OCI-LY7 (cell line): ENCODE measurements at regions not wholly inside any gene's neighbourhood (a gene's known extent, or its start where the extent isn't known, plus 50 kb on each side); places are given as distances from the start of the nearest gene placed in this dataset.
"Not testable (repeated sequence)": the region's sequence is repeated elsewhere in the genome, so short reads cannot be mapped to it uniquely, and the experiment has no call there.

Source experiments
- BruUV-seq: library from RNA; stranded (reverse); fragments of 400-500 nt; replicated peaks from 2 replicates; lab custom pipeline; 2021; lab: Mats Ljungman, UMichigan
- CTCF ChIA-PET: fragments of 300-600 bp; sonication (Branson Sonifier 250); formaldehyde crosslinking; loops from one replicate; lab custom pipeline; 2022; ENCODE audit warnings: antibody characterized with exemption; ENCODE audit not compliant: unreplicated experiment; lab: Charles Lee
- POLR2A ChIA-PET: fragments of 300-600 bp; sonication (Branson Sonifier 250); formaldehyde crosslinking; loops from one replicate; lab custom pipeline; 2022; ENCODE audit warnings: antibody characterized with exemption; lab: Charles Lee
- DNase-seq: peaks from one replicate; pipeline ENCODE4 v3.0.0-alpha.2; 2015; ENCODE audit warnings: low spot score
- H2AFZ ChIP-seq: fragments of 200-600 bp; sonication (generic), shearing (Covaris generic); 2 replicates; pipeline ENCODE4 v1.6.1; 2014; ENCODE audit warnings: mild to moderate bottlenecking, antibody characterized with exemption, low read length, moderate library complexity
- H3K27ac ChIP-seq: fragments of 200-600 bp; sonication (generic); 2 replicates; pipeline ENCODE4 v1.5.1; 2014; ENCODE audit warnings: mixed run types, low read depth, mild to moderate bottlenecking, moderate library complexity, low read length, inconsistent platforms; ENCODE audit not compliant: poor library complexity, severe bottlenecking
- H3K36me3 ChIP-seq: fragments of 200-600 bp; sonication (generic); 2 replicates; pipeline ENCODE4 v1.6.1; 2014; ENCODE audit warnings: mild to moderate bottlenecking, antibody characterized with exemption, low read length, moderate library complexity, mixed read lengths; ENCODE audit not compliant: insufficient read depth
- H3K4me1 ChIP-seq: fragments of 200-600 bp; sonication (generic); 2 replicates; pipeline ENCODE4 v1.5.1; 2014; ENCODE audit warnings: mild to moderate bottlenecking, low read length; ENCODE audit not compliant: insufficient read depth, poor library complexity, severe bottlenecking
- H3K4me2 ChIP-seq: fragments of 200-600 bp; sonication (generic); 2 replicates; pipeline ENCODE4 v1.6.1; 2014; ENCODE audit warnings: mild to moderate bottlenecking, low read length
- H3K4me3 ChIP-seq: fragments of 200-600 bp; sonication (generic); 2 replicates; pipeline ENCODE4 v1.5.1; 2014; ENCODE audit warnings: mild to moderate bottlenecking, low read depth, low read length; ENCODE audit not compliant: poor library complexity, severe bottlenecking
- H3K79me2 ChIP-seq: fragments of 200-600 bp; sonication (generic); 2 replicates; pipeline ENCODE4 v1.6.1; 2016; ENCODE audit warnings: low read depth, mild to moderate bottlenecking, low read length, moderate library complexity, mixed read lengths; ENCODE audit not compliant: insufficient read depth
- H3K9me2 ChIP-seq: fragments of 200-600 bp; sonication (generic); 2 replicates; pipeline ENCODE4 v1.6.1; 2016; ENCODE audit warnings: mild to moderate bottlenecking, low read length, mixed read lengths; ENCODE audit not compliant: insufficient read depth
- H3K9me3 ChIP-seq: fragments of 200-600 bp; sonication (generic); 2 replicates; pipeline ENCODE4 v1.6.1; 2014; ENCODE audit warnings: mild to moderate bottlenecking, mixed run types, low read length, mixed read lengths
- H4K20me1 ChIP-seq: fragments of 200-600 bp; sonication (generic); 2 replicates; pipeline ENCODE4 v1.6.1; 2014; ENCODE audit warnings: mild to moderate bottlenecking, antibody characterized with exemption, low read length, moderate library complexity, mixed read lengths; ENCODE audit not compliant: insufficient read depth
- EZH2phosphoT487 ChIP-seq: fragments of 200-600 bp; sonication (generic); IDR thresholded peaks from 2 replicates; pipeline ENCODE4 v1.6.1; 2018; ENCODE audit warnings: low read depth, borderline replicate concordance, mild to moderate bottlenecking, mixed run types, antibody characterized with exemption, low read length, moderate library complexity, mixed read lengths
- intact Hi-C: fragments of 100-400 bp; cut with micrococcal nuclease; formaldehyde crosslinking; loops from one replicate; pipeline ENCODE4 v1.10.0; 2022; ENCODE audit not compliant: unreplicated experiment
- TF ChIP-seq, protein P1 (sequence below): fragments of 200-600 bp; sonication (generic); conservative IDR thresholded peaks from 2 replicates; pipeline ENCODE4 v1.5.1; 2014; ENCODE audit warnings: mild to moderate bottlenecking, antibody characterized with exemption, low read length, moderate library complexity, mixed read lengths

DNA sequence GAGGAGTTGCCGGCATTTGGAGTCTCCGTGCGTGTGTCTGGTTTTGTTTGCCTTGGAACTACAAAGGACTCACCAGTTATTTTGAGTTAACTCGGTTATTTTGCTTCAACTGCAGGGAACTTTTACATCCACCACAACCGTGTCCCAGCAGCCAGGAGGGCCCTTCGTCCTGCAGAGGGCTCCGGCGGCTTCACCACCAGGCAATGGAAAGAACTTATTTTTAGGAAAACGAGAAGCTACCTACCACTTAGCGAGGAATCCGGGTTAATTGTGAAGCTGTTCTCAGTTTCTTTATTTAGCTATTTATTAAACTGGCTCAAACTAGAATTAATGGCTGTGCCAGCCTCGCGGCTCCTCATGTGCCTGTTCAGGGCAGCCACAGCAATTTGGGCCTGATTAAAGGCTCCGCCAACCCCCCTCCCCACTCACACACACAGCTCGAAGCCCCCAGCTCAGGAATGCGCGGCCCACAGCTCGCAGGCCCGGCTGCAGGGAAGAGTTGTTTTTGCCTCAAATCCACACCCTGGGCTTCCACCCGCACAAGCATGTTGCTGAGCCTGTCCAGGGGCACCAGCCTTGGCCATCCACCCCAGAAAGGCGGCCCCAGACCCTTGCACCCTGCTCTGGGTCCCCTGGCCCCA is 55.9 kb upstream of the FGF3 start:
- no TSS peak for BruUV-seq
- CTCF ChIA-PET = no interaction called here
- intact Hi-C loops = no loop called here
- no peak overlapping the region for H3K27ac ChIP-seq
- H4K20me1 ChIP-seq = no peaks in the 10 kb centered on the region
- H3K36me3 ChIP-seq = no peaks in the 10 kb centered on the region
- TF ChIP-seq EZH2phosphoT487 = no peak
- TF ChIP-seq, protein P1, sequence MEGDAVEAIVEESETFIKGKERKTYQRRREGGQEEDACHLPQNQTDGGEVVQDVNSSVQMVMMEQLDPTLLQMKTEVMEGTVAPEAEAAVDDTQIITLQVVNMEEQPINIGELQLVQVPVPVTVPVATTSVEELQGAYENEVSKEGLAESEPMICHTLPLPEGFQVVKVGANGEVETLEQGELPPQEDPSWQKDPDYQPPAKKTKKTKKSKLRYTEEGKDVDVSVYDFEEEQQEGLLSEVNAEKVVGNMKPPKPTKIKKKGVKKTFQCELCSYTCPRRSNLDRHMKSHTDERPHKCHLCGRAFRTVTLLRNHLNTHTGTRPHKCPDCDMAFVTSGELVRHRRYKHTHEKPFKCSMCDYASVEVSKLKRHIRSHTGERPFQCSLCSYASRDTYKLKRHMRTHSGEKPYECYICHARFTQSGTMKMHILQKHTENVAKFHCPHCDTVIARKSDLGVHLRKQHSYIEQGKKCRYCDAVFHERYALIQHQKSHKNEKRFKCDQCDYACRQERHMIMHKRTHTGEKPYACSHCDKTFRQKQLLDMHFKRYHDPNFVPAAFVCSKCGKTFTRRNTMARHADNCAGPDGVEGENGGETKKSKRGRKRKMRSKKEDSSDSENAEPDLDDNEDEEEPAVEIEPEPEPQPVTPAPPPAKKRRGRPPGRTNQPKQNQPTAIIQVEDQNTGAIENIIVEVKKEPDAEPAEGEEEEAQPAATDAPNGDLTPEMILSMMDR = no peak
- H3K9me3 ChIP-seq = no peaks in the 10 kb centered on the region
- DNase-seq = no peak
- no peak overlapping the region for H3K4me3 ChIP-seq
- H3K79me2 ChIP-seq = no peaks in the 10 kb centered on the region
- no peaks in the 10 kb centered on the region for H3K4me1 ChIP-seq
- no peaks in the 10 kb centered on the region for H3K9me2 ChIP-seq
- H3K4me2 ChIP-seq = no peak overlapping the region
- POLR2A ChIA-PET = no interaction called here
- no peak overlapping the region for H2AFZ ChIP-seq

DNA sequence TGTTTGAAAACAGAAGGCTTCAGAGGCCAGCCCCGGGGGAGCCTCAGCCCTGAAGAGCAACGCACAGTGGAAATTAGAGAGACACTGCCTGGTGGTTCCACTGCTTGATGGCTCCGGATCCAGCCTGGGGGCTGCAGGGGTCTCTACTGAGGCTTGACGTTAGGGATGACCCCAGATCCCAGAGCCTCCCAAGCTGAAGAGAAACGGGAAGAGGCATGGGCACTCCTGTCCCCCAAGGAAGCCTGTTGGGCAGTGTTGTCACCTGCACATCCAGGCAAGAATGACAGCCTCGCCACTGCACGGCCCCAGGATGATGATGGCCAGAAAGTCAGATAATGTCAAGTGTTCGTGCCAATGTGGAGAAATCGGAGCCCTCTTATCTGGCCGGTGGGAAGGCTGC is 56.8 kb upstream of the FGF3 start:
- Histone ChIP-seq H2AFZ (no peak overlapping the region), H3K9me2 (no peaks in the 10 kb centered on the region), H3K4me1 (no peaks in the 10 kb centered on the region), H3K79me2 (no peaks in the 10 kb centered on the region), H3K27ac (no peak overlapping the region), H3K4me3 (no peak overlapping the region), H4K20me1 (no peaks in the 10 kb centered on the region), H3K4me2 (no peak overlapping the region), H3K36me3 (no peaks in the 10 kb centered on the region), H3K9me3 (no peaks in the 10 kb centered on the region)
- DNase-seq = no peak
- TF ChIP-seq, protein P1 = no peak
- no peak for TF ChIP-seq EZH2phosphoT487
- BruUV-seq = no TSS peak
- ChIA-PET POLR2A (no interaction called here), CTCF (no interaction called here)
- intact Hi-C loops = no loop called here

DNA sequence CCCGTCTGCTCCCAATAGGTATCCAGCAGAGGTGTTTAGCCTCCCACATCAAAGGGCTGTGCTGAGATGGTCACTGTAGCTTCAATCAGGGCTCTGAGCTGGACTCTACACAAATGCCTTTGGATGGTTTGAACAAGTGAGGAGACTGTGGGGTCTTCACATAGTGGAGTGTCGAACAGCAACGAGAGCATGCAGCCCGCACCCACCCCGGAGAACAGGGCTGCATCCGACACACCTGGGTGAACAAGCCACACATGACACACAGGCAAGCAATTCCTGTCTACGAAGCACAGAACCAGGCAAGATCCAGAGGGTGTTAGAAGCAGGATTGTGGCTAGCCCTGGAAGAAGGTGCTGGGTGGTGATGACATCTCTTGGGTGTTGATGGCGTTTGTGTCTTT is 58.0 kb upstream of the FGF3 start:
- intact Hi-C loops = no loop called here
- no peaks in the 10 kb centered on the region for H3K9me3 ChIP-seq
- CTCF ChIA-PET = no interaction called here
- no peaks in the 10 kb centered on the region for H3K79me2 ChIP-seq
- no TSS peak for BruUV-seq
- H3K36me3 ChIP-seq = no peaks in the 10 kb centered on the region
- no peak overlapping the region for H3K4me3 ChIP-seq
- no peak overlapping the region for H2AFZ ChIP-seq
- no peak overlapping the region for H3K4me2 ChIP-seq
- POLR2A ChIA-PET = no interaction called here
- no peak overlapping the region for H3K27ac ChIP-seq
- no peak for DNase-seq
- H4K20me1 ChIP-seq = no peaks in the 10 kb centered on the region
- TF ChIP-seq EZH2phosphoT487 = no peak
- TF ChIP-seq, protein P1 = no peak
- no peaks in the 10 kb centered on the region for H3K9me2 ChIP-seq
- H3K4me1 ChIP-seq = no peaks in the 10 kb centered on the region

DNA sequence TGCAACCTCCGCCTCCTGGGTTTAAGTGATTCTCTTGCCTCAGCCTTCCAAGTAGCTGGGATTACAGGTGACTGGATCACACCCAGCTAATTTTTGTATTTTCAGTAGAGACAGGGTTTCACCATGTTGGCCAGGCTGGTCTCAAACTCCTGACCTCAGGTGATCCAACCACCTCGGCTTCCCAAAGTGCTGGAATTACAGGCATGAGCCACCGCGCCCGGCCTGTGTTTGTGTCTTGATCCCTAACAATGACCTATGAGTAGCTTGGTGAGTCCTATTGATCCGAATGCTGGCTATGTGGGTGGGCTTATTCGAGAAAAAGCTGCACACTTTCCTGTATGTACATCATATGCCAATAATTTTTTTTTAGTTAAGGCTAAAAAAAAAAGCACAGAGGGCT is 58.5 kb upstream of the FGF3 start:
- H3K79me2 ChIP-seq, H3K4me1 ChIP-seq, BruUV-seq, H2AFZ ChIP-seq, POLR2A ChIA-PET, H4K20me1 ChIP-seq, H3K9me2 ChIP-seq, intact Hi-C loops, CTCF ChIA-PET, H3K36me3 ChIP-seq, H3K27ac ChIP-seq, H3K4me3 ChIP-seq, DNase-seq, H3K4me2 ChIP-seq, H3K9me3 ChIP-seq: not testable (repeated sequence)
